ENCODE measurements at regions not wholly inside any gene's neighbourhood (a gene's known extent, or its start where the extent isn't known, plus 50 kb on each side); places are given as distances from the start of the nearest gene placed in this dataset.

GRCh38 chr10:28471652-28472050 lies 61.3 kb upstream of the WAC start (continued):
- TF ChIP-seq, protein P1, sequence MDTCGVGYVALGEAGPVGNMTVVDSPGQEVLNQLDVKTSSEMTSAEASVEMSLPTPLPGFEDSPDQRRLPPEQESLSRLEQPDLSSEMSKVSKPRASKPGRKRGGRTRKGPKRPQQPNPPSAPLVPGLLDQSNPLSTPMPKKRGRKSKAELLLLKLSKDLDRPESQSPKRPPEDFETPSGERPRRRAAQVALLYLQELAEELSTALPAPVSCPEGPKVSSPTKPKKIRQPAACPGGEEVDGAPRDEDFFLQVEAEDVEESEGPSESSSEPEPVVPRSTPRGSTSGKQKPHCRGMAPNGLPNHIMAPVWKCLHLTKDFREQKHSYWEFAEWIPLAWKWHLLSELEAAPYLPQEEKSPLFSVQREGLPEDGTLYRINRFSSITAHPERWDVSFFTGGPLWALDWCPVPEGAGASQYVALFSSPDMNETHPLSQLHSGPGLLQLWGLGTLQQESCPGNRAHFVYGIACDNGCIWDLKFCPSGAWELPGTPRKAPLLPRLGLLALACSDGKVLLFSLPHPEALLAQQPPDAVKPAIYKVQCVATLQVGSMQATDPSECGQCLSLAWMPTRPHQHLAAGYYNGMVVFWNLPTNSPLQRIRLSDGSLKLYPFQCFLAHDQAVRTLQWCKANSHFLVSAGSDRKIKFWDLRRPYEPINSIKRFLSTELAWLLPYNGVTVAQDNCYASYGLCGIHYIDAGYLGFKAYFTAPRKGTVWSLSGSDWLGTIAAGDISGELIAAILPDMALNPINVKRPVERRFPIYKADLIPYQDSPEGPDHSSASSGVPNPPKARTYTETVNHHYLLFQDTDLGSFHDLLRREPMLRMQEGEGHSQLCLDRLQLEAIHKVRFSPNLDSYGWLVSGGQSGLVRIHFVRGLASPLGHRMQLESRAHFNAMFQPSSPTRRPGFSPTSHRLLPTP (IDR thresholded peaks at IDR 0.05; ENCODE audit: borderline replicate concordance, extremely low read depth, insufficient read length): no peak
- TF ChIP-seq YBX1 (IDR thresholded peaks at IDR 0.05): no peak
- no peak for TF ChIP-seq HMG20A (CRISPR knock-in tag; conservative IDR thresholded peaks at IDR 0.05)
- TF ChIP-seq POLR2AphosphoS5 (IDR thresholded peaks at IDR 0.05; ENCODE audit: control insufficient read depth, insufficient read depth, low read depth, low read length): no peak
- no peak for TF ChIP-seq BRD9 (IDR thresholded peaks at IDR 0.05; ENCODE audit: low read depth, partially characterized antibody)

GRCh38 chr10:28478646-28479045 lies 54.3 kb upstream of the WAC start:
- POLR2A ChIA-PET: interaction anchor here (1.1 to 1.2 kb wide), 2 partner anchors 14 to 18 kb away, joined by 3 to 4 read pairs; no protein-coding TSS in a partner anchor

More at GRCh38 chr10:28478646-28479045, 54.3 kb upstream of the WAC start:
- Histone ChIP-seq H3K79me2 (ENCODE audit: control insufficient read depth, insufficient read depth, low read length) (no peaks in the 10 kb centered on the region), H3K27me3 (ENCODE audit: control insufficient read depth in 2 of 2, insufficient read depth in 2 of 2, low read length in 2 of 2) (peaks cover 0 to 2% of the 10 kb centered on the region in 2 experiments; a peak in 2 of 5 replicates), H3K4me2 (ENCODE audit: insufficient read depth, low read length) (no peak overlapping the region), H3K36me3 (ENCODE audit: control insufficient read depth, insufficient read depth, low read length) (no peaks in the 10 kb centered on the region), H3K4me1 (replicated peaks in 1 of 2; ENCODE audit: control insufficient read depth in 2 of 2, insufficient read depth in 2 of 2, low read length in 2 of 2) (peaks cover 13 to 29% of the 10 kb centered on the region in 2 experiments; a peak in 4 of 5 replicates), H3K9ac (ENCODE audit: insufficient read depth in 1 of 2, low read depth in 2 of 2, low read length in 2 of 2) (no peak overlapping the region), H3K9me1 (ENCODE audit: control insufficient read depth, insufficient read depth, low read length) (no peaks in the 10 kb centered on the region), H3K9me3 (replicated peaks; ENCODE audit: control insufficient read depth, insufficient read depth, low read depth, low read length) (no peaks in the 10 kb centered on the region), H4K20me1 (replicated peaks; ENCODE audit: control insufficient read depth, insufficient read depth, low read length) (no peaks in the 10 kb centered on the region), H3K27ac (ENCODE audit: extremely low read depth, low read depth, low read length) (no peak overlapping the region), H2AFZ (ENCODE audit: low read depth, low read length) (no peak overlapping the region), H3K4me3 (no peak overlapping the region)
- 0% methylated on average over 1 of the region's 1 CpG for WGBS (ENCODE audit: insufficient coverage, low coverage, missing lambda C conversion rate)
- CTCF ChIA-PET (ENCODE audit: low intra/inter-chr PET ratio): no interaction called here
- FAIRE-seq: no peak
- in situ Hi-C loops (cut with MboI): no loop called here
- no TSS peak for BruUV-seq (replicated peaks)
- DNase-seq (ENCODE audit: extremely low read depth in 1 of 4, low spot score in 3 of 4): no peak
- intact Hi-C loops (cut with micrococcal nuclease): no loop called here
- ATAC-seq: peak; percentile 37
- TF ChIP-seq NFE2 (IDR thresholded peaks at IDR 0.05; ENCODE audit: low read depth): peak; percentile 31; the same call in 1 of the 2 replicates
- no peak for TF ChIP-seq MCM7 (IDR thresholded peaks at IDR 0.05)
